Ovary (tissue), 3 donors: ENCODE measurements at regions not wholly inside any gene's neighbourhood (a gene's known extent, or its start where the extent isn't known, plus 50 kb on each side); places are given as distances from the start of the nearest gene placed in this dataset.

Experiments used
- CTCF ChIP-seq, 3 donors: fragments of 450-650 bp in 2 of 3; fragments of 200-600 bp in 1 of 3; IDR thresholded peaks; one replicate each; pipeline versions ENCODE4 v1.5.1 to v1.8.0; 2016 to 2022; ENCODE audit warnings: antibody characterized with exemption in 3 of 3, mild to moderate bottlenecking in 1 of 3
- EP300 ChIP-seq: sonication (generic); formaldehyde crosslinking; IDR thresholded peaks from one replicate; pipeline ENCODE4 v1.6.1; 2017; ENCODE audit warnings: antibody characterized with exemption
- POLR2A ChIP-seq: fragments of 450-650 bp; IDR thresholded peaks from one replicate; pipeline ENCODE4 v1.6.1; 2017; ENCODE audit warnings: antibody characterized with exemption, mild to moderate bottlenecking, moderate library complexity
- donor health status: DM: no; HTN: no; CAD: no.

- TF ChIP-seq CTCF (IDR thresholded peaks at IDR 0.05) (no peak), EP300 (no peak), POLR2A (no peak)
Observed at GRCh38 chr20:52291109-52291508, 99.5 kb upstream of the ZFP64 start.
